SK-N-SH treated with all-trans-retinoic acid at 6 μM for 48 hours (cell line): ENCODE measurements at regions not wholly inside any gene's neighbourhood (a gene's known extent, or its start where the extent isn't known, plus 50 kb on each side); places are given as distances from the start of the nearest gene placed in this dataset.

Source experiments
- BACH2 ChIP-seq: fragments of 250-450 bp; sonication (Bioruptor Pico); IDR thresholded peaks from 2 replicates; pipeline ENCODE4 v1.9.0; 2021; ENCODE audit warnings: mild to moderate bottlenecking, borderline replicate concordance
- CSDC2 ChIP-seq: fragments of 250-450 bp; sonication (Bioruptor Pico); IDR thresholded peaks from 2 replicates; pipeline ENCODE4 v1.5.0; 2020; ENCODE audit warnings: mild to moderate bottlenecking, moderate library complexity
- ESRRG ChIP-seq: fragments of 250-450 bp; sonication (Bioruptor Pico); IDR thresholded peaks from 2 replicates; pipeline ENCODE4 v1.6.1; 2021; ENCODE audit warnings: mild to moderate bottlenecking
- RARB ChIP-seq: fragments of 250-450 bp; sonication (Bioruptor Pico); IDR thresholded peaks from 2 replicates; pipeline ENCODE4 v1.8.0; 2021; ENCODE audit warnings: mild to moderate bottlenecking, moderate library complexity
- TOX ChIP-seq: fragments of 250-450 bp; sonication (Bioruptor Pico); IDR thresholded peaks from 2 replicates; pipeline ENCODE4 v1.8.0; 2021; ENCODE audit warnings: mild to moderate bottlenecking, moderate library complexity, borderline replicate concordance
- ZC3H10 ChIP-seq: fragments of 250-450 bp; sonication (Bioruptor Pico); IDR thresholded peaks from 2 replicates; pipeline ENCODE4 v1.5.1; 2021; ENCODE audit warnings: mild to moderate bottlenecking, moderate library complexity
- ZFP3 ChIP-seq: fragments of 250-450 bp; sonication (Bioruptor Pico); IDR thresholded peaks from 2 replicates; pipeline ENCODE4 v1.5.0; 2020; ENCODE audit warnings: mild to moderate bottlenecking, moderate library complexity
- ZNF8 ChIP-seq: fragments of 450-650 bp; formaldehyde crosslinking; IDR thresholded peaks from 2 replicates; pipeline ENCODE4 v1.5.0; 2020; ENCODE audit warnings: mild to moderate bottlenecking, moderate library complexity
- TF ChIP-seq, protein P1 (sequence below): fragments of 250-450 bp; sonication (Bioruptor Pico); IDR thresholded peaks from 2 replicates; pipeline ENCODE4 v1.8.0; 2020; ENCODE audit warnings: mild to moderate bottlenecking, moderate library complexity, borderline replicate concordance
- TF ChIP-seq, protein P2 (sequence below): fragments of 250-450 bp; sonication (Bioruptor Pico); IDR thresholded peaks from 2 replicates; pipeline ENCODE4 v1.5.1; 2020; ENCODE audit warnings: low read depth, mild to moderate bottlenecking, moderate library complexity
- TF ChIP-seq, protein P3 (sequence below): fragments of 250-450 bp; sonication (Bioruptor Pico); IDR thresholded peaks from 2 replicates; pipeline ENCODE4 v1.5.0; 2020; ENCODE audit warnings: mild to moderate bottlenecking, moderate library complexity
- TF ChIP-seq, protein P4 (sequence below): fragments of 250-450 bp; sonication (Bioruptor Pico); IDR thresholded peaks from 2 replicates; pipeline ENCODE4 v1.8.0; 2021; ENCODE audit warnings: low read depth, mild to moderate bottlenecking, moderate library complexity, borderline replicate concordance

DNA sequence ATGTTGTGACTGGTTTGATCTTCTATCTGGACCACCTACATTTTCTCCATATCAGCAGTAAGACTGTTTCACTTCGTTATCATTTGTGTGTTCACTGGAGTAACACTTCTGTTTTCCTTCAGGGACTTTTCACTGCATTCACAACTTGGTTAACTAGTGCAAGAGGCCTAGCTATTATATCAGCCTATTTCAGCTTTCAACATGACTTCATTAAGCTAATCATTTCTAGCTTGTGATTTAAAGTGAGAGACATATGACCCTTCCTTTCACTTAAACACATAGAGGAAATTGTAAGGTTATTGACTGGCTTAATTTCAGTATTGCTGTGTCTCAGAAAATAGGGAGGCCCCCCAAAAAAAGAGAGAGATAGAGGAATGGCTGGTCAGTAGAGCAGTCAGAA, 622.8 kb upstream of the NRSN1 start:
- TF ChIP-seq ESRRG (CRISPR knock-in tag) (no peak), ZC3H10 (no peak), BACH2 (CRISPR knock-in tag) (no peak), ZFP3 (CRISPR knock-in tag) (no peak), ZNF8 (no peak), CSDC2 (CRISPR knock-in tag) (no peak), TOX (no peak), RARB (CRISPR knock-in tag) (no peak)
- TF ChIP-seq, protein P1, sequence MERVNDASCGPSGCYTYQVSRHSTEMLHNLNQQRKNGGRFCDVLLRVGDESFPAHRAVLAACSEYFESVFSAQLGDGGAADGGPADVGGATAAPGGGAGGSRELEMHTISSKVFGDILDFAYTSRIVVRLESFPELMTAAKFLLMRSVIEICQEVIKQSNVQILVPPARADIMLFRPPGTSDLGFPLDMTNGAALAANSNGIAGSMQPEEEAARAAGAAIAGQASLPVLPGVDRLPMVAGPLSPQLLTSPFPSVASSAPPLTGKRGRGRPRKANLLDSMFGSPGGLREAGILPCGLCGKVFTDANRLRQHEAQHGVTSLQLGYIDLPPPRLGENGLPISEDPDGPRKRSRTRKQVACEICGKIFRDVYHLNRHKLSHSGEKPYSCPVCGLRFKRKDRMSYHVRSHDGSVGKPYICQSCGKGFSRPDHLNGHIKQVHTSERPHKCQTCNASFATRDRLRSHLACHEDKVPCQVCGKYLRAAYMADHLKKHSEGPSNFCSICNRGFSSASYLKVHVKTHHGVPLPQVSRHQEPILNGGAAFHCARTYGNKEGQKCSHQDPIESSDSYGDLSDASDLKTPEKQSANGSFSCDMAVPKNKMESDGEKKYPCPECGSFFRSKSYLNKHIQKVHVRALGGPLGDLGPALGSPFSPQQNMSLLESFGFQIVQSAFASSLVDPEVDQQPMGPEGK, result no peak
- TF ChIP-seq, protein P2, sequence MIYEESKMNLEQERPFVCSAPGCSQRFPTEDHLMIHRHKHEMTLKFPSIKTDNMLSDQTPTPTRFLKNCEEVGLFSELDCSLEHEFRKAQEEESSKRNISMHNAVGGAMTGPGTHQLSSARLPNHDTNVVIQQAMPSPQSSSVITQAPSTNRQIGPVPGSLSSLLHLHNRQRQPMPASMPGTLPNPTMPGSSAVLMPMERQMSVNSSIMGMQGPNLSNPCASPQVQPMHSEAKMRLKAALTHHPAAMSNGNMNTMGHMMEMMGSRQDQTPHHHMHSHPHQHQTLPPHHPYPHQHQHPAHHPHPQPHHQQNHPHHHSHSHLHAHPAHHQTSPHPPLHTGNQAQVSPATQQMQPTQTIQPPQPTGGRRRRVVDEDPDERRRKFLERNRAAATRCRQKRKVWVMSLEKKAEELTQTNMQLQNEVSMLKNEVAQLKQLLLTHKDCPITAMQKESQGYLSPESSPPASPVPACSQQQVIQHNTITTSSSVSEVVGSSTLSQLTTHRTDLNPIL (CRISPR knock-in tag), result no peak
- TF ChIP-seq, protein P3, sequence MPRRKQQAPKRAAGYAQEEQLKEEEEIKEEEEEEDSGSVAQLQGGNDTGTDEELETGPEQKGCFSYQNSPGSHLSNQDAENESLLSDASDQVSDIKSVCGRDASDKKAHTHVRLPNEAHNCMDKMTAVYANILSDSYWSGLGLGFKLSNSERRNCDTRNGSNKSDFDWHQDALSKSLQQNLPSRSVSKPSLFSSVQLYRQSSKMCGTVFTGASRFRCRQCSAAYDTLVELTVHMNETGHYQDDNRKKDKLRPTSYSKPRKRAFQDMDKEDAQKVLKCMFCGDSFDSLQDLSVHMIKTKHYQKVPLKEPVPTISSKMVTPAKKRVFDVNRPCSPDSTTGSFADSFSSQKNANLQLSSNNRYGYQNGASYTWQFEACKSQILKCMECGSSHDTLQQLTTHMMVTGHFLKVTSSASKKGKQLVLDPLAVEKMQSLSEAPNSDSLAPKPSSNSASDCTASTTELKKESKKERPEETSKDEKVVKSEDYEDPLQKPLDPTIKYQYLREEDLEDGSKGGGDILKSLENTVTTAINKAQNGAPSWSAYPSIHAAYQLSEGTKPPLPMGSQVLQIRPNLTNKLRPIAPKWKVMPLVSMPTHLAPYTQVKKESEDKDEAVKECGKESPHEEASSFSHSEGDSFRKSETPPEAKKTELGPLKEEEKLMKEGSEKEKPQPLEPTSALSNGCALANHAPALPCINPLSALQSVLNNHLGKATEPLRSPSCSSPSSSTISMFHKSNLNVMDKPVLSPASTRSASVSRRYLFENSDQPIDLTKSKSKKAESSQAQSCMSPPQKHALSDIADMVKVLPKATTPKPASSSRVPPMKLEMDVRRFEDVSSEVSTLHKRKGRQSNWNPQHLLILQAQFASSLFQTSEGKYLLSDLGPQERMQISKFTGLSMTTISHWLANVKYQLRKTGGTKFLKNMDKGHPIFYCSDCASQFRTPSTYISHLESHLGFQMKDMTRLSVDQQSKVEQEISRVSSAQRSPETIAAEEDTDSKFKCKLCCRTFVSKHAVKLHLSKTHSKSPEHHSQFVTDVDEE (CRISPR knock-in tag), result no peak
- TF ChIP-seq, protein P4, sequence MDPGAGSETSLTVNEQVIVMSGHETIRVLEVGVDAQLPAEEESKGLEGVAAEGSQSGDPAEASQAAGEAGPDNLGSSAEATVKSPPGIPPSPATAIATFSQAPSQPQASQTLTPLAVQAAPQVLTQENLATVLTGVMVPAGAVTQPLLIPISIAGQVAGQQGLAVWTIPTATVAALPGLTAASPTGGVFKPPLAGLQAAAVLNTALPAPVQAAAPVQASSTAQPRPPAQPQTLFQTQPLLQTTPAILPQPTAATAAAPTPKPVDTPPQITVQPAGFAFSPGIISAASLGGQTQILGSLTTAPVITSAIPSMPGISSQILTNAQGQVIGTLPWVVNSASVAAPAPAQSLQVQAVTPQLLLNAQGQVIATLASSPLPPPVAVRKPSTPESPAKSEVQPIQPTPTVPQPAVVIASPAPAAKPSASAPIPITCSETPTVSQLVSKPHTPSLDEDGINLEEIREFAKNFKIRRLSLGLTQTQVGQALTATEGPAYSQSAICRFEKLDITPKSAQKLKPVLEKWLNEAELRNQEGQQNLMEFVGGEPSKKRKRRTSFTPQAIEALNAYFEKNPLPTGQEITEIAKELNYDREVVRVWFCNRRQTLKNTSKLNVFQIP (CRISPR knock-in tag), result no peak
